Neural progenitor cell (in vitro differentiated cells): ENCODE measurements at regions not wholly inside any gene's neighbourhood (a gene's known extent, or its start where the extent isn't known, plus 50 kb on each side); places are given as distances from the start of the nearest gene placed in this dataset.

ENCODE experiments used
- DNase-seq: peaks from one replicate; pipeline ENCODE4 v3.0.0-alpha.2; 2016; ENCODE audit warnings: low spot score
- H2AFZ ChIP-seq: fragments of 200-600 bp; sonication (generic); replicated peaks from 2 replicates; pipeline ENCODE4 v1.6.1; 2016; ENCODE audit warnings: antibody characterized with exemption
- H3F3A ChIP-seq: fragments of 200-600 bp; sonication (generic); 2 replicates; pipeline ENCODE4 v1.6.1; 2016; ENCODE audit warnings: antibody characterized with exemption, low read depth
- H3K27ac ChIP-seq: fragments of 200-600 bp; sonication (generic); 2 replicates; pipeline ENCODE4 v1.5.1; 2016; ENCODE audit warnings: mild to moderate bottlenecking
- H3K27me3 ChIP-seq: fragments of 200-600 bp; sonication (generic); 2 replicates; pipeline ENCODE4 v1.6.1; 2016; ENCODE audit warnings: mild to moderate bottlenecking, moderate library complexity
- H3K36me3 ChIP-seq: fragments of 200-600 bp; sonication (generic); 2 replicates; pipeline ENCODE4 v1.5.1; 2016
- H3K4me1 ChIP-seq: fragments of 200-600 bp; sonication (generic); 2 replicates; pipeline ENCODE4 v1.6.1; 2016; ENCODE audit warnings: mixed run types
- H3K4me2 ChIP-seq: fragments of 200-600 bp; sonication (generic); 2 replicates; pipeline ENCODE4 v1.6.1; 2016
- H3K4me3 ChIP-seq: fragments of 200-600 bp; sonication (generic); 2 replicates; pipeline ENCODE4 v1.5.1; 2016
- H3K79me2 ChIP-seq: fragments of 200-600 bp; sonication (generic); 2 replicates; pipeline ENCODE4 v1.6.1; 2016; ENCODE audit warnings: low read depth
- H3K9ac ChIP-seq: fragments of 200-600 bp; sonication (generic); 2 replicates; pipeline ENCODE4 v1.6.1; 2016
- H3K9me3 ChIP-seq: fragments of 200-600 bp; sonication (generic); 2 replicates; pipeline ENCODE4 v1.5.1; 2016; ENCODE audit warnings: low read depth
- H4K20me1 ChIP-seq: fragments of 200-600 bp; sonication (generic); 2 replicates; pipeline ENCODE4 v1.6.1; 2016; ENCODE audit warnings: low read depth
- H3K27ac Mint-ChIP-seq: 3 replicates; pipeline ENCODE4 v1.8.0; 2021; ENCODE audit warnings: mixed read lengths
- H3K27me3 Mint-ChIP-seq: 2 replicates; pipeline ENCODE4 v1.8.0; 2022; ENCODE audit warnings: low read depth, mild to moderate bottlenecking, inconsistent platforms, moderate library complexity, mixed read lengths; ENCODE audit not compliant: insufficient read depth
- H3K36me3 Mint-ChIP-seq: 3 replicates; pipeline ENCODE4 v1.8.0; 2021; ENCODE audit warnings: mixed read lengths
- H3K4me1 Mint-ChIP-seq: 3 replicates; pipeline ENCODE4 v1.8.0; 2021; ENCODE audit warnings: mixed read lengths
- H3K4me3 Mint-ChIP-seq: 3 replicates; pipeline ENCODE4 v1.8.0; 2021; ENCODE audit warnings: mild to moderate bottlenecking, moderate library complexity, mixed read lengths
- H3K9me3 Mint-ChIP-seq: 3 replicates; pipeline ENCODE4 v1.8.0; 2020; ENCODE audit warnings: mixed read lengths
- CTCF ChIP-seq: fragments of 200-600 bp; sonication (generic); IDR thresholded peaks from 2 replicates; pipeline ENCODE4 v1.5.1; 2017; ENCODE audit warnings: antibody characterized with exemption, mild to moderate bottlenecking
- EZH2 ChIP-seq: fragments of 200-600 bp; sonication (generic); IDR thresholded peaks from 2 replicates; pipeline ENCODE4 v1.6.1; 2017; ENCODE audit warnings: antibody characterized with exemption, mild to moderate bottlenecking, moderate library complexity
- EZH2phosphoT487 ChIP-seq: fragments of 200-600 bp; sonication (generic); IDR thresholded peaks from 2 replicates; pipeline ENCODE4 v1.6.1; 2017; ENCODE audit warnings: antibody characterized with exemption

DNA sequence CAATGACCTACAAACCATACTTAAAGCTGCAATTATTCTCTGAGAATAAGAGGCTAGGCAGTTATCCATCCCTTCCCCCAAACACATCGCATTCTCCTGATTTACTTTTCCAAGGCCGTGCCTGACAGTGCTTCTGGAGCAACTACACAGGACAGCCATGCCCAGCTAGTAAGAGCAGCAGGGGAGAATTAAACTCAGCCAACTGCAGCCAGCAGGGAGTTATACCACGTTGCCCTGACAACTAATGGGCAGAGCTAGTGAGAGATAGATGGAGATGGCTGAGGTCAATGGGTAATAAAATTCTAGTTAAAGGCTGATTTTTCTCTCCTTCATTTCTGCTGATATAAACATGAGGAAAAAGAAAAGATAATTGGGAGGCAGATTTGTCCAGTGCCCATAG lies 193.8 kb upstream of the PPP2R3A start:
- H3K9me3 ChIP-seq, result no peaks in the 10 kb centered on the region
- no peak for DNase-seq
- H3K27ac ChIP-seq, result no peak overlapping the region
- H3F3A ChIP-seq, result no peaks in the 10 kb centered on the region
- H3K4me3 ChIP-seq, result no peak overlapping the region
- H3K27me3 Mint-ChIP-seq, result peaks cover 2% of the 10 kb centered on the region
- no peaks in the 10 kb centered on the region for H3K36me3 ChIP-seq
- H4K20me1 ChIP-seq, result no peaks in the 10 kb centered on the region
- H3K36me3 Mint-ChIP-seq, result no peaks in the 10 kb centered on the region
- H3K9me3 Mint-ChIP-seq, result peaks cover 7% of the 10 kb centered on the region
- H3K4me1 ChIP-seq, result no peaks in the 10 kb centered on the region
- no peak overlapping the region for H3K9ac ChIP-seq
- H3K27ac Mint-ChIP-seq, result peak overlapping the region; percentile 35
- no peak overlapping the region for H2AFZ ChIP-seq
- H3K4me2 ChIP-seq, result no peak overlapping the region
- no peaks in the 10 kb centered on the region for H3K79me2 ChIP-seq
- no peaks in the 10 kb centered on the region for H3K27me3 ChIP-seq
- no peak overlapping the region for H3K4me3 Mint-ChIP-seq
- H3K4me1 Mint-ChIP-seq, result peaks cover 17% of the 10 kb centered on the region
- TF ChIP-seq EZH2phosphoT487 (no peak), CTCF (no peak)

- Mint-ChIP-seq H3K9me3 (peaks cover 5% of the 10 kb centered on the region), H3K4me1 (no peaks in the 10 kb centered on the region), H3K27me3 (peaks cover 3% of the 10 kb centered on the region), H3K36me3 (no peaks in the 10 kb centered on the region), H3K27ac (no peak overlapping the region), H3K4me3 (no peak overlapping the region)
- no peak for TF ChIP-seq EZH2phosphoT487
- TF ChIP-seq EZH2, result no peak
- TF ChIP-seq CTCF, result no peak
- no peak overlapping the region for H3K27ac ChIP-seq
- no peak for DNase-seq
- H4K20me1 ChIP-seq, result no peaks in the 10 kb centered on the region
- H3K36me3 ChIP-seq, result no peaks in the 10 kb centered on the region
- no peak overlapping the region for H3K9ac ChIP-seq
- no peaks in the 10 kb centered on the region for H3F3A ChIP-seq
- H3K79me2 ChIP-seq, result no peaks in the 10 kb centered on the region
- H3K4me2 ChIP-seq, result no peak overlapping the region
- no peaks in the 10 kb centered on the region for H3K9me3 ChIP-seq
- no peaks in the 10 kb centered on the region for H3K4me1 ChIP-seq
- H3K27me3 ChIP-seq, result no peaks in the 10 kb centered on the region
- H2AFZ ChIP-seq, result no peak overlapping the region
- H3K4me3 ChIP-seq, result no peak overlapping the region
Measured at GRCh38 chr3:135779024-135779423, 186.5 kb upstream of the PPP2R3A start.

DNA sequence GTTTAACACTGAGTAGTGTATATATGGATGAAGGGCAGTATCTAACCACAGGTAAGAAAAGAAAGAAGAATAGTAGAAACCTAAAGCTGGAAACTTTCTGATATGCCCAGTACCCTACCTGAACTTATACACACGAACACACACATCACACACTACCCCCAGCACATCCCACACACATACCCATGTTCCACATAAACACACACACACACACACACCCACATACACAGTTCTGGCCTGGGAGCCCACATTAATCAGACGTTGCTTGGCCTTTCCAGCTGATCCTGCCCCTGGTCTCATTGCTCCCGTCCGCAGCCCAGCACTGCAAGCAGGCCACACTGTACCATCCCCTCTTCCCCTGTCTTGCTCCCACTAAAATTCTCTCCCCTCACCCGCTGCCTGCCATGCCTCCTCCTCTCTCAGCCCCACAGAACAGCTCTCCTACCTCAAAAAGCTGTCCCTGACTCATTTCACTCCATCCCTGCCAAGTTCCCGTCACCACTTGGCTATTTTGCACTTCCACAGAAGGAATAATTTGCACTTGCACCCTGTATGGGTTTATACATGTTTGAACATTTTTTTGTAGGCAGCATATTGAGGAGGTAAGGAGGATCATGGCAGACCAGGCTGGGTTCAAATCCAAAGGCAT lies 185.8 kb upstream of the PPP2R3A start:
- Histone ChIP-seq H2AFZ (no peak overlapping the region), H3F3A (no peaks in the 10 kb centered on the region), H3K36me3 (no peaks in the 10 kb centered on the region), H3K27ac (no peak overlapping the region), H3K4me3 (no peak overlapping the region), H4K20me1 (no peaks in the 10 kb centered on the region), H3K4me2 (no peak overlapping the region), H3K4me1 (no peaks in the 10 kb centered on the region), H3K9ac (no peak overlapping the region), H3K27me3 (no peaks in the 10 kb centered on the region), H3K79me2 (no peaks in the 10 kb centered on the region), H3K9me3 (no peaks in the 10 kb centered on the region)
- peaks cover 5% of the 10 kb centered on the region for H3K9me3 Mint-ChIP-seq
- TF ChIP-seq EZH2 (no peak), EZH2phosphoT487 (no peak), CTCF (no peak)
- peak overlapping the region; percentile 46 for H3K27ac Mint-ChIP-seq
- no peaks in the 10 kb centered on the region for H3K36me3 Mint-ChIP-seq
- peaks cover 3% of the 10 kb centered on the region for H3K27me3 Mint-ChIP-seq
- DNase-seq, result no peak
- no peaks in the 10 kb centered on the region for H3K4me1 Mint-ChIP-seq
- H3K4me3 Mint-ChIP-seq, result no peak overlapping the region
